GM18508 (cell line): ENCODE measurements at regions not wholly inside any gene's neighbourhood (a gene's known extent, or its start where the extent isn't known, plus 50 kb on each side); places are given as distances from the start of the nearest gene placed in this dataset.

ENCODE experiments used
- ATAC-seq: cut with Tn5 transposase; IDR thresholded peaks from one replicate; pipeline ENCODE4 v1.9.1; 2021; ENCODE audit warnings: moderate number of reproducible peaks; ENCODE audit not compliant: insufficient read depth, unreplicated experiment

GRCh38 chr10:36271627-36272340 is 629.7 kb upstream of the FZD8 start:
- no peak for ATAC-seq

GRCh38 chr10:36269222-36269621 is 627.1 kb upstream of the FZD8 start:
- no peak for ATAC-seq

GRCh38 chr10:36266923-36267322 is 624.8 kb upstream of the FZD8 start:
- no peak for ATAC-seq

- ATAC-seq, result no peak
These were observed 623.6 kb upstream of the FZD8 start for GRCh38 chr10:36265741-36266140.

- no peak for ATAC-seq
These were observed 621.8 kb upstream of the FZD8 start for GRCh38 chr10:36263871-36264270.

- ATAC-seq, result no peak
These were observed 614.9 kb upstream of the FZD8 start for GRCh38 chr10:36256948-36257356.

- ATAC-seq, result no peak
These were observed 614.1 kb upstream of the FZD8 start for GRCh38 chr10:36256166-36256565.

- no peak for ATAC-seq
These were observed 612.1 kb upstream of the FZD8 start for GRCh38 chr10:36254199-36254598.

- ATAC-seq, result no peak
These were observed 611.6 kb upstream of the FZD8 start for GRCh38 chr10:36253731-36254130.

- ATAC-seq, result no peak
These were observed 609.0 kb upstream of the FZD8 start for GRCh38 chr10:36251068-36251467.

GRCh38 chr10:36248304-36248981 is 606.3 kb upstream of the FZD8 start:
- no peak for ATAC-seq

- ATAC-seq, result no peak
These were observed 605.4 kb upstream of the FZD8 start for GRCh38 chr10:36247478-36247877.

- no peak for ATAC-seq
These were observed 594.8 kb upstream of the FZD8 start for GRCh38 chr10:36236931-36237330.

GRCh38 chr10:36236341-36236740 is 594.2 kb upstream of the FZD8 start:
- no peak for ATAC-seq

GRCh38 chr10:36232935-36233334 is 590.8 kb upstream of the FZD8 start:
- no peak for ATAC-seq

- no peak for ATAC-seq
These were observed 582.4 kb upstream of the FZD8 start for GRCh38 chr10:36224431-36224985.

- ATAC-seq, result no peak
These were observed 579.0 kb upstream of the FZD8 start for GRCh38 chr10:36221101-36221500.

- ATAC-seq, result no peak
These were observed 578.1 kb upstream of the FZD8 start for GRCh38 chr10:36220151-36220550.

- ATAC-seq, result no peak
These were observed 569.8 kb upstream of the FZD8 start for GRCh38 chr10:36211856-36212255.

GRCh38 chr10:36209480-36209879 is 567.4 kb upstream of the FZD8 start:
- ATAC-seq, result no peak

GRCh38 chr10:36202881-36203280 is 560.8 kb upstream of the FZD8 start:
- ATAC-seq, result no peak

- no peak for ATAC-seq
These were observed 558.5 kb upstream of the FZD8 start for GRCh38 chr10:36200577-36200976.
